ENCODE measurements at regions not wholly inside any gene's neighbourhood (a gene's known extent, or its start where the extent isn't known, plus 50 kb on each side); places are given as distances from the start of the nearest gene placed in this dataset.

DNA sequence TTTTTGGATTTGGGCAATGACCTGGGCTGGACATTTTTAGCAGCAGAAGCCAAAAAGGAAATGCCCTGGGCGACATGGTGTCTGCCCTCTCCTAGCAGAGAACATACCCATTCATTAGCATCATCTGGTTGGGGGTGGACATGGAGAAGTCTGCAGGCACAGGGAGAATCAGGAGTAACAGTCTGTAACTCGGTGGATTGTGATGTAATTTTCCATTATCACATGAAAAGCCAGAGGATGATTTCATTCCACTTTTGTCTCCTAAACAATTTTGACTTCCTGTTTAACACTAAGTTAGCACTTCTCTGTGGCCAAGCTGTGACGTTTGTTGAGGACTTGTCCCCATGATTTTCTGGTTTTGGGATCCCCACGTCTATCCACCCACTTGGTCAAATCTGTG lies 153.8 kb upstream of the HABP2 start:
- Histone ChIP-seq H3K9me3 (no peaks in the 10 kb centered on the region), H3K4me3 (no peak overlapping the region), H3K36me3 (no peaks in the 10 kb centered on the region), H3K27ac (no peak overlapping the region), H3K4me1 (no peaks in the 10 kb centered on the region), H3K27me3 (no peaks in the 10 kb centered on the region)
- FAIRE-seq = no peak
- no peak for ATAC-seq
- DNase-seq = no peak
- WGBS, 2 donors = 73 to 79% methylated on average over 4 of the region's 4 CpGs
- TF ChIP-seq, protein P1, sequence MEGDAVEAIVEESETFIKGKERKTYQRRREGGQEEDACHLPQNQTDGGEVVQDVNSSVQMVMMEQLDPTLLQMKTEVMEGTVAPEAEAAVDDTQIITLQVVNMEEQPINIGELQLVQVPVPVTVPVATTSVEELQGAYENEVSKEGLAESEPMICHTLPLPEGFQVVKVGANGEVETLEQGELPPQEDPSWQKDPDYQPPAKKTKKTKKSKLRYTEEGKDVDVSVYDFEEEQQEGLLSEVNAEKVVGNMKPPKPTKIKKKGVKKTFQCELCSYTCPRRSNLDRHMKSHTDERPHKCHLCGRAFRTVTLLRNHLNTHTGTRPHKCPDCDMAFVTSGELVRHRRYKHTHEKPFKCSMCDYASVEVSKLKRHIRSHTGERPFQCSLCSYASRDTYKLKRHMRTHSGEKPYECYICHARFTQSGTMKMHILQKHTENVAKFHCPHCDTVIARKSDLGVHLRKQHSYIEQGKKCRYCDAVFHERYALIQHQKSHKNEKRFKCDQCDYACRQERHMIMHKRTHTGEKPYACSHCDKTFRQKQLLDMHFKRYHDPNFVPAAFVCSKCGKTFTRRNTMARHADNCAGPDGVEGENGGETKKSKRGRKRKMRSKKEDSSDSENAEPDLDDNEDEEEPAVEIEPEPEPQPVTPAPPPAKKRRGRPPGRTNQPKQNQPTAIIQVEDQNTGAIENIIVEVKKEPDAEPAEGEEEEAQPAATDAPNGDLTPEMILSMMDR (IDR thresholded peaks at IDR 0.05) = no peak
- intact Hi-C loops (cut with DNase I) = no loop called here

DNA sequence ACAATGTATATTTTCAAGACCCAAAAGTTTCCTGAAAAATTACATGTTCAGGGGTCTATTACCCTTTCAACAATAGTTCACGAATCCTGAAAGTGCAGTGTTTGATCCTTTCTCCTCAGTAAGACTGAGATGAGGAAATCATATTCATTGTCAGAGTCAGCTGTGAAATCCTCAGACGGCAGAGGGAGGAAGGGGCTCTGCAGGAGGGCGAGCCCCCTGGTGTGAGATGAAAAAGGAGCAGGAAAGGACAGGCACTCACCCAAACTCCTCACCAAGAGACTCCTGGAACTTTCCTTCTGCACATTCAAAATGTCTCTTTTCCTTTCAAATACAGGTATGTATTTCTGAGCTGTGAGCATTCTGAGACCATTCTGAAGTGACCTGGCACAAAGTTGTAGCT lies 150.3 kb upstream of the HABP2 start:
- FAIRE-seq = no peak
- H3K27me3 ChIP-seq = no peaks in the 10 kb centered on the region
- H3K27ac ChIP-seq = no peak overlapping the region
- intact Hi-C loops (cut with DNase I) = no loop called here
- 48 to 58% methylated on average over 3 of the region's 3 CpGs for WGBS, 2 donors
- H3K36me3 ChIP-seq = no peaks in the 10 kb centered on the region
- no peak for ATAC-seq
- TF ChIP-seq, protein P1 (IDR thresholded peaks at IDR 0.05) = no peak
- H3K9me3 ChIP-seq = no peaks in the 10 kb centered on the region
- no peak for DNase-seq
- H3K4me3 ChIP-seq = no peak overlapping the region
- no peaks in the 10 kb centered on the region for H3K4me1 ChIP-seq

DNA sequence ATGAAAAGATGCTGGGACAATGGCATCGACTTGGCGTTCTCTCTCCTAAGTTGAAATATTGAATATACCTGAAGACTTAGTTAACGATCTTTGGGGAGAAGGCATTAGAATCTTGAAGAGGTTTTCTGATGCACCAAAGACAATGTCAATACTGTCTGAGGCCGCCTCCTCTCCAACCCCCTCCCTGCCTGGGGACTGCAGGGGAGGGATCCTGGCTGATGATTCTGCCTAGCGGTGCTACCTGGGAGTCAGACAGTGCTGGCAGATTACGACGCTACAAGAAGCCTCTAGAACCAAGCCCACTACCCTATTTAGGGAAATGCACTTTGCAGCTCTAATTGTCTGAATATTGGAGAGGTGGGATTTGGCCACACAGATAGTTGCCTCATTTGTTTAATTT lies 145.6 kb upstream of the HABP2 start:
- no peaks in the 10 kb centered on the region for H3K9me3 ChIP-seq
- DNase-seq = no peak
- H3K4me3 ChIP-seq = no peak overlapping the region
- no peaks in the 10 kb centered on the region for H3K36me3 ChIP-seq
- TF ChIP-seq, protein P1 (IDR thresholded peaks at IDR 0.05) = no peak
- FAIRE-seq = no peak
- no peak overlapping the region for H3K27ac ChIP-seq
- 75 to 81% methylated on average over 7 of the region's 7 CpGs for WGBS, 2 donors
- ATAC-seq = no peak
- no peaks in the 10 kb centered on the region for H3K4me1 ChIP-seq
- no peaks in the 10 kb centered on the region for H3K27me3 ChIP-seq
- intact Hi-C loops (cut with DNase I) = no loop called here

DNA sequence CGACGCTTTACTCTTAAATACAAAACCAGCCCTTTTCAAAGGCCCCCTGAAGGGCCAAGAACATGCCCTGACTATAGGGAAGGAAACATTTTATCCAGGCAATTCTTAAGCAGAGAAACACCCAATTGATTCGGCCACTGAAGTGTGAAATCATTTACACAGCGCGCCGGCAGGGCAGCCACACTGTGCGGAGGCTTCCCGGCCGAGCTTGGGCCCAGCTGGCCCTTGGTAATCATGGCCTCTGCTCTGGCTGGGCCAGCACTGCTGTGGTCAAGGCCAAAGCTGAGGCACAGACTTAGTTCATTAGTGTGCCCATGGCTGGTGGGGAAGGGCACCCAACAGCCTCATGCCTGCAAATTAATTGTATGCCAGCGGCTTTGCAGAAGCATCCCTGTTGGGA lies 143.7 kb upstream of the HABP2 start:
- FAIRE-seq = no peak
- no peaks in the 10 kb centered on the region for H3K36me3 ChIP-seq
- no peak overlapping the region for H3K4me3 ChIP-seq
- TF ChIP-seq, protein P1 (IDR thresholded peaks at IDR 0.05) = no peak
- WGBS, 2 donors = 87 to 92% methylated on average over 10 of the region's 10 CpGs
- H3K27me3 ChIP-seq = no peaks in the 10 kb centered on the region
- H3K9me3 ChIP-seq = no peaks in the 10 kb centered on the region
- no peak for ATAC-seq
- H3K27ac ChIP-seq = no peak overlapping the region
- DNase-seq = no peak
- H3K4me1 ChIP-seq = no peaks in the 10 kb centered on the region
- intact Hi-C loops (cut with DNase I) = no loop called here

DNA sequence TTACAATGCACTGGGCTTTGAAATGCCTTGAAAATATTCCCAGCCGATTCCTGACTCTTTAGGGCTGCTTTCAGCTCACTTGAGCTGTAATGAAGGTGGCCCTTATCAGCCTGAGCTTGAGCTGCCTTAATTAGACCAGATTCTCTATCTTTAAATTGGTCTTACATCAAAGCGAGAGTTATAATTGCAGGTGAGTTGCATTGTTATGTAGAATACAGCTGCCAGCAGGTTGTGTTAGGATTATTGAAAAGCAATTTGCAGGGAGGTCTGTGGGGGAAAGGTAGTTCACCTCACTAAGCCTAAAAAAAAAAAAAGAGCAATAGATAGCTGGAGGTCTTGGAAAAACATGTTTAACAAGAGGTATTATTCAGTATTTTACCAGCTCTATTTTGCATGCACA lies 142.2 kb upstream of the HABP2 start:
- H3K27me3 ChIP-seq = no peaks in the 10 kb centered on the region
- TF ChIP-seq, protein P1 (IDR thresholded peaks at IDR 0.05) = no peak
- no peaks in the 10 kb centered on the region for H3K9me3 ChIP-seq
- FAIRE-seq = no peak
- 76 to 77% methylated on average over 2 of the region's 2 CpGs for WGBS, 2 donors
- H3K36me3 ChIP-seq = no peaks in the 10 kb centered on the region
- H3K27ac ChIP-seq = no peak overlapping the region
- ATAC-seq = no peak
- H3K4me3 ChIP-seq = no peak overlapping the region
- intact Hi-C loops (cut with DNase I) = no loop called here
- H3K4me1 ChIP-seq = no peaks in the 10 kb centered on the region
- no peak for DNase-seq

Measured in pancreas (tissue), 10 donors.